ENCODE measurements at regions not wholly inside any gene's neighbourhood (a gene's known extent, or its start where the extent isn't known, plus 50 kb on each side); places are given as distances from the start of the nearest gene placed in this dataset.
A peak's percentile ranks its signal among the peaks of the same experiment; 100 is the strongest.

DNA sequence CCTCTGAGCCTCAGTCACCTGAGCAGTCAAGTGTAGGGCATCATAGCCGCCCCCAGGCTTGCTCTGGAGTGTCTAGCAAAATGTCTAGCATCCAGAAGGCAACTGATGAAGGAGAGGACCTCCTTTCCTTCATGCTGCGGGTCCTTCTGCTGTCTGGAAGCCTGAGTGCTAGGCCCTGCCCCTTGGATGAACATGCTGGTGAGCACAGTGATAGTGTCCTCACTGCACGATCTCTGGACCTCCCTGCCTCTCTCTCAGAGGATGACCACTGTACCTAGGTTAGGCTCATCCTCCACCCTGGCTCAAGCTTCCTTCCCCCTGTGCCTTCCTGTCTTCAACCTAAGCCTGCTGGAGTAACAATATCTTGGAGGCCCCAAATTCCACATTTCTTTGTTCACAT is 128.6 kb downstream of the TENT5C start (continued):
- TF ChIP-seq KLF7 (tag by site-specific recombination; IDR thresholded peaks at IDR 0.05; ENCODE audit: borderline replicate concordance) = no peak
- TF ChIP-seq ZNF629 (tag by site-specific recombination; IDR thresholded peaks at IDR 0.05) = no peak
- TF ChIP-seq ZNF701 (tag by site-specific recombination; IDR thresholded peaks at IDR 0.05) = no peak
- TF ChIP-seq ZNF76 (tag by site-specific recombination; IDR thresholded peaks at IDR 0.05; ENCODE audit: borderline replicate concordance, low read depth) = no peak
- no peak for TF ChIP-seq ZNF571 (tag by site-specific recombination; IDR thresholded peaks at IDR 0.05)
- TF ChIP-seq, protein P1, sequence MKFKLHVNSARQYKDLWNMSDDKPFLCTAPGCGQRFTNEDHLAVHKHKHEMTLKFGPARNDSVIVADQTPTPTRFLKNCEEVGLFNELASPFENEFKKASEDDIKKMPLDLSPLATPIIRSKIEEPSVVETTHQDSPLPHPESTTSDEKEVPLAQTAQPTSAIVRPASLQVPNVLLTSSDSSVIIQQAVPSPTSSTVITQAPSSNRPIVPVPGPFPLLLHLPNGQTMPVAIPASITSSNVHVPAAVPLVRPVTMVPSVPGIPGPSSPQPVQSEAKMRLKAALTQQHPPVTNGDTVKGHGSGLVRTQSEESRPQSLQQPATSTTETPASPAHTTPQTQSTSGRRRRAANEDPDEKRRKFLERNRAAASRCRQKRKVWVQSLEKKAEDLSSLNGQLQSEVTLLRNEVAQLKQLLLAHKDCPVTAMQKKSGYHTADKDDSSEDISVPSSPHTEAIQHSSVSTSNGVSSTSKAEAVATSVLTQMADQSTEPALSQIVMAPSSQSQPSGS (tag by site-specific recombination; IDR thresholded peaks at IDR 0.05; ENCODE audit: low read depth) = no peak
- TF ChIP-seq, protein P2, sequence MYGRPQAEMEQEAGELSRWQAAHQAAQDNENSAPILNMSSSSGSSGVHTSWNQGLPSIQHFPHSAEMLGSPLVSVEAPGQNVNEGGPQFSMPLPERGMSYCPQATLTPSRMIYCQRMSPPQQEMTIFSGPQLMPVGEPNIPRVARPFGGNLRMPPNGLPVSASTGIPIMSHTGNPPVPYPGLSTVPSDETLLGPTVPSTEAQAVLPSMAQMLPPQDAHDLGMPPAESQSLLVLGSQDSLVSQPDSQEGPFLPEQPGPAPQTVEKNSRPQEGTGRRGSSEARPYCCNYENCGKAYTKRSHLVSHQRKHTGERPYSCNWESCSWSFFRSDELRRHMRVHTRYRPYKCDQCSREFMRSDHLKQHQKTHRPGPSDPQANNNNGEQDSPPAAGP (tag by site-specific recombination; IDR thresholded peaks at IDR 0.05) = no peak
- TF ChIP-seq, protein P3, sequence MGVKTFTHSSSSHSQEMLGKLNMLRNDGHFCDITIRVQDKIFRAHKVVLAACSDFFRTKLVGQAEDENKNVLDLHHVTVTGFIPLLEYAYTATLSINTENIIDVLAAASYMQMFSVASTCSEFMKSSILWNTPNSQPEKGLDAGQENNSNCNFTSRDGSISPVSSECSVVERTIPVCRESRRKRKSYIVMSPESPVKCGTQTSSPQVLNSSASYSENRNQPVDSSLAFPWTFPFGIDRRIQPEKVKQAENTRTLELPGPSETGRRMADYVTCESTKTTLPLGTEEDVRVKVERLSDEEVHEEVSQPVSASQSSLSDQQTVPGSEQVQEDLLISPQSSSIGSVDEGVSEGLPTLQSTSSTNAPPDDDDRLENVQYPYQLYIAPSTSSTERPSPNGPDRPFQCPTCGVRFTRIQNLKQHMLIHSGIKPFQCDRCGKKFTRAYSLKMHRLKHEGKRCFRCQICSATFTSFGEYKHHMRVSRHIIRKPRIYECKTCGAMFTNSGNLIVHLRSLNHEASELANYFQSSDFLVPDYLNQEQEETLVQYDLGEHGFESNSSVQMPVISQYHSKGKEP (tag by site-specific recombination; IDR thresholded peaks at IDR 0.05) = no peak
- TF ChIP-seq ZNF214 (tag by site-specific recombination; IDR thresholded peaks at IDR 0.05; ENCODE audit: borderline replicate concordance) = no peak
- TF ChIP-seq, protein P4, sequence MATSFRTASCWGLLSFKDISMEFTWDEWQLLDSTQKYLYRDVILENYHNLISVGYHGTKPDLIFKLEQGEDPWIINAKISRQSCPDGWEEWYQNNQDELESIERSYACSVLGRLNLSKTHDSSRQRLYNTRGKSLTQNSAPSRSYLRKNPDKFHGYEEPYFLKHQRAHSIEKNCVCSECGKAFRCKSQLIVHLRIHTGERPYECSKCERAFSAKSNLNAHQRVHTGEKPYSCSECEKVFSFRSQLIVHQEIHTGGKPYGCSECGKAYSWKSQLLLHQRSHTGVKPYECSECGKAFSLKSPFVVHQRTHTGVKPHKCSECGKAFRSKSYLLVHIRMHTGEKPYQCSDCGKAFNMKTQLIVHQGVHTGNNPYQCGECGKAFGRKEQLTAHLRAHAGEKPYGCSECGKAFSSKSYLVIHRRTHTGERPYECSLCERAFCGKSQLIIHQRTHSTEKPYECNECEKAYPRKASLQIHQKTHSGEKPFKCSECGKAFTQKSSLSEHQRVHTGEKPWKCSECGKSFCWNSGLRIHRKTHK (tag by site-specific recombination; IDR thresholded peaks at IDR 0.05) = no peak
- TF ChIP-seq RBAK (tag by site-specific recombination; IDR thresholded peaks at IDR 0.05) = no peak

DNA sequence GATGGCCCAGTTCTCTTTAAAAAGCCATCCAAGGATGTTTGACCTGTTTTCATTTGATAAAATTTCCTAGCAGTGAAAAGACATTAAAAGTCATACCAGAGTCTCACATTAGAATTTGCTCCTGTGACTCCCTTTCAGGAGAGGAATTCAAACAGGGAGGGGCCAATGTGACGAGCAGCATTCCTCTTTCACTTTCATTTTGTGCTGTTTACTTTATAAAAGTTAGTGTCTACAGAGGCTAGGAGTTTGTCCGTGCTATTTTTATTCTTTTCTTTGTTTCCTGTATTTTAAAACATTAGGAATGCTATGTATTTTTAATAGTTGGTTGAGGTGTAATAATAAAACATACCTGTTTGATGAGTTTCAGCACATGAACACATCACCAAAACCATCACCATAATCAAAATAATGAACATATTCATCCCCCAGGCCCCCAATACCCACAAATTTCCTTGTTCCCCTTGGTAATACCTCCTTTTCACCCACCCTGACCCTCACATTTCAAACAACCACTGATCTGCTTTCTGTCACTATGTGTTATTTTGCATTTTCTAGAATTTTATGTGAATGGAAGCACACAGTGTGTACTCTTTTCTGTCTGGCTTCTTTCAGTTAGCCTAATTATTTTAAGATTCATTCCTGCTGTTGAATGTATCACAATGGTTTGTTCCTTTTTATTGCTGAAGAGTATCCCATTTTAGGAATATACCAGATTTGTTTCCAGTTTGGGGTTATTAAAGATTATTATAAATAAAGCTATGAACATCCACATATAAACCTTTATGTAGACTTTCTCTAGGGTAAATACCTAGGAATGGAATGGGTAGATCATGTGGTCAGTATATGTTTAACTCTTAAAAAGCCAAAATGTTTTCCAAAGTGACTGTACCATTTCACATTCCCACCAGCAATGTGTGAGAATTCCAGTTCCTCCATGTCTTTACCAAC is 129.5 kb downstream of the TENT5C start:
- TF ChIP-seq ZNF394 (tag by site-specific recombination; IDR thresholded peaks at IDR 0.05; ENCODE audit: borderline replicate concordance) (no peak), ZBTB17 (tag by site-specific recombination; IDR thresholded peaks at IDR 0.05) (peak; percentile 86), ZNF335 (tag by site-specific recombination; conservative IDR thresholded peaks at IDR 0.05) (peak; percentile 47), ZNF660 (tag by site-specific recombination; IDR thresholded peaks at IDR 0.05) (no peak), PRDM1 (tag by site-specific recombination; IDR thresholded peaks at IDR 0.05) (peak; percentile 21; the same call in 1 of the 2 replicates), ZNF112 (tag by site-specific recombination; IDR thresholded peaks at IDR 0.05) (no peak)
- TF ChIP-seq, protein P5, sequence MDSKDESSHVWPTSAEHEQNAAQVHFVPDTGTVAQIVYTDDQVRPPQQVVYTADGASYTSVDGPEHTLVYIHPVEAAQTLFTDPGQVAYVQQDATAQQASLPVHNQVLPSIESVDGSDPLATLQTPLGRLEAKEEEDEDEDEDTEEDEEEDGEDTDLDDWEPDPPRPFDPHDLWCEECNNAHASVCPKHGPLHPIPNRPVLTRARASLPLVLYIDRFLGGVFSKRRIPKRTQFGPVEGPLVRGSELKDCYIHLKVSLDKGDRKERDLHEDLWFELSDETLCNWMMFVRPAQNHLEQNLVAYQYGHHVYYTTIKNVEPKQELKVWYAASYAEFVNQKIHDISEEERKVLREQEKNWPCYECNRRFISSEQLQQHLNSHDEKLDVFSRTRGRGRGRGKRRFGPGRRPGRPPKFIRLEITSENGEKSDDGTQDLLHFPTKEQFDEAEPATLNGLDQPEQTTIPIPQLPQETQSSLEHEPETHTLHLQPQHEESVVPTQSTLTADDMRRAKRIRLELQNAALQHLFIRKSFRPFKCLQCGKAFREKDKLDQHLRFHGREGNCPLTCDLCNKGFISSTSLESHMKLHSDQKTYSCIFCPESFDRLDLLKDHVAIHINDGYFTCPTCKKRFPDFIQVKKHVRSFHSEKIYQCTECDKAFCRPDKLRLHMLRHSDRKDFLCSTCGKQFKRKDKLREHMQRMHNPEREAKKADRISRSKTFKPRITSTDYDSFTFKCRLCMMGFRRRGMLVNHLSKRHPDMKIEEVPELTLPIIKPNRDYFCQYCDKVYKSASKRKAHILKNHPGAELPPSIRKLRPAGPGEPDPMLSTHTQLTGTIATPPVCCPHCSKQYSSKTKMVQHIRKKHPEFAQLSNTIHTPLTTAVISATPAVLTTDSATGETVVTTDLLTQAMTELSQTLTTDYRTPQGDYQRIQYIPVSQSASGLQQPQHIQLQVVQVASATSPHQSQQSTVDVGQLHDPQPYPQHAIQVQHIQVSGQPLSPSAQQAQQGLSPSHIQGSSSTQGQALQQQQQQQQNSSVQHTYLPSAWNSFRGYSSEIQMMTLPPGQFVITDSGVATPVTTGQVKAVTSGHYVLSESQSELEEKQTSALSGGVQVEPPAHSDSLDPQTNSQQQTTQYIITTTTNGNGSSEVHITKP (tag by site-specific recombination; IDR thresholded peaks at IDR 0.05) = peak; percentile 93
- Histone ChIP-seq H3K4me1 (ENCODE audit: control insufficient read depth, insufficient read depth, low read length) (0 out of 2 replicates have a peak, but pooled peaks cover 7% of the 10 kb centered on the region), H3K27ac (ENCODE audit: extremely low read depth, low read depth, low read length) (no peak overlapping the region), H3K36me3 (ENCODE audit: control insufficient read depth in 2 of 2, insufficient read depth in 1 of 2, low read length in 2 of 2) (no peaks in the 10 kb centered on the region), H3K9me3 (ENCODE audit: control insufficient read depth, insufficient read depth, low read depth, low read length) (no peaks in the 10 kb centered on the region), H3K4me3 (ENCODE audit: low read depth, low read length) (no peak overlapping the region; the same call in none of the 2 replicates)
- POLR2A ChIA-PET = no interaction called here
- CTCF ChIA-PET = interaction anchor here (1.6 kb wide), 1 partner anchor 18 kb away, joined by 3 read pairs; no protein-coding TSS in a partner anchor

All from HEK293 (cell line).